SK-N-SH (cell line): ENCODE measurements at regions not wholly inside any gene's neighbourhood (a gene's known extent, or its start where the extent isn't known, plus 50 kb on each side); places are given as distances from the start of the nearest gene placed in this dataset.
A peak's percentile ranks its signal among the peaks of the same experiment; 100 is the strongest.

Experiments used
- CTCF ChIA-PET: fragments of 300-600, 350-600 bp; formaldehyde crosslinking; extraction: SDS; loops from one replicate; lab custom pipeline; 2021; lab: Yijun Ruan, JAX
- POLR2A ChIA-PET: fragments of 350-600 bp; sonication (Branson Sonifier 250); formaldehyde crosslinking; extraction: SDS; loops from one replicate; lab custom pipeline; 2020; ENCODE audit warnings: antibody characterized with exemption, inconsistent platforms; lab: Yijun Ruan, JAX
- DNase-seq: peaks from one replicate; pipeline ENCODE4 v3.0.0; 2012
- H2AFZ ChIP-seq: fragments of 200-600 bp; sonication (generic); 2 replicates; pipeline ENCODE4 v1.8.1; 2016; ENCODE audit warnings: antibody characterized with exemption, mild to moderate bottlenecking, low read depth
- H3F3A ChIP-seq: fragments of 200-600 bp; sonication (generic); replicated peaks from 2 replicates; pipeline ENCODE3; 2016; ENCODE audit warnings: antibody characterized with exemption, mild to moderate bottlenecking; ENCODE audit not compliant: insufficient read depth
- H3K27ac ChIP-seq, 2 experiments: fragments of 200-500 bp in 1 of 2; fragments of 200-600 bp in 1 of 2; sonication (Bioruptor generic) in 1 of 2; sonication (generic), shearing (Covaris generic) in 1 of 2; 2 replicates each; pipeline versions ENCODE4 v1.5.1 to v1.6.1; 2014 to 2016; ENCODE audit warnings: low read depth in 2 of 2, inconsistent platforms in 1 of 2, low read length in 1 of 2, mild to moderate bottlenecking in 1 of 2, mixed read lengths in 1 of 2
- H3K27me3 ChIP-seq: fragments of 200-600 bp; sonication (generic), shearing (Covaris generic); 2 replicates; pipeline ENCODE4 v1.6.1; 2016; ENCODE audit warnings: mixed run types; ENCODE audit not compliant: insufficient read depth
- H3K36me3 ChIP-seq, 2 experiments: fragments of 200-500 bp in 1 of 2; fragments of 200-600 bp in 1 of 2; sonication (Bioruptor generic) in 1 of 2; sonication (generic) in 1 of 2; replicated peaks in 1 of 2; 2 replicates each; pipeline versions ENCODE3 to v1.5.1; 2014 to 2016; ENCODE audit warnings: low read length in 1 of 2, mild to moderate bottlenecking in 1 of 2; ENCODE audit not compliant: insufficient read depth in 2 of 2, control insufficient read depth in 1 of 2
- H3K4me1 ChIP-seq, 2 experiments: fragments of 200-500 bp in 1 of 2; fragments of 200-600 bp in 1 of 2; sonication (Bioruptor generic) in 1 of 2; sonication (generic), shearing (Covaris generic) in 1 of 2; 2 replicates each; pipeline versions ENCODE4 v1.5.1 to v1.6.1; 2014 to 2016; ENCODE audit warnings: low read depth in 1 of 2, low read length in 1 of 2, mixed run types in 1 of 2; ENCODE audit not compliant: insufficient read depth in 2 of 2, control insufficient read depth in 1 of 2
- H3K4me2 ChIP-seq: fragments of 200-600 bp; sonication (generic), shearing (Covaris generic); 2 replicates; pipeline ENCODE4 v1.6.1; 2017; ENCODE audit warnings: mixed run types
- H3K4me3 ChIP-seq, 2 experiments: fragments of 200-500 bp in 1 of 2; fragments of 200-600 bp in 1 of 2; sonication (Bioruptor generic) in 1 of 2; sonication (generic), shearing (Covaris generic) in 1 of 2; 2 replicates each; pipeline versions ENCODE4 v1.5.1 to v1.8.1; 2014 to 2016; ENCODE audit warnings: low read depth in 2 of 2, inconsistent platforms in 1 of 2, low read length in 1 of 2, mild to moderate bottlenecking in 1 of 2, mixed read lengths in 1 of 2, moderate library complexity in 1 of 2
- H3K79me2 ChIP-seq: fragments of 200-600 bp; sonication (generic); 2 replicates; pipeline ENCODE4 v1.8.1; 2017; ENCODE audit warnings: mild to moderate bottlenecking; ENCODE audit not compliant: insufficient read depth
- H3K9ac ChIP-seq: fragments of 200-600 bp; sonication (generic); 2 replicates; pipeline ENCODE4 v1.6.1; 2017; ENCODE audit warnings: mixed run types
- H3K9me2 ChIP-seq: fragments of 200-600 bp; sonication (generic); 2 replicates; pipeline ENCODE4 v1.6.1; 2017; ENCODE audit warnings: mixed run types
- H3K9me3 ChIP-seq: fragments of 200-600 bp; sonication (generic); 2 replicates; pipeline ENCODE4 v1.6.1; 2017; ENCODE audit warnings: mixed run types, mild to moderate bottlenecking, moderate library complexity
- H4K20me1 ChIP-seq: fragments of 200-600 bp; sonication (generic); 2 replicates; pipeline ENCODE4 v1.6.1; 2017; ENCODE audit warnings: mild to moderate bottlenecking, mixed run types; ENCODE audit not compliant: insufficient read depth
- CHD2 ChIP-seq: fragments of 150-350 bp; IDR thresholded peaks from 2 replicates; pipeline ENCODE4 v1.6.1; 2018; ENCODE audit warnings: low read length; ENCODE audit not compliant: partially characterized antibody
- EZH2phosphoT487 ChIP-seq: fragments of 200-600 bp; sonication (generic); IDR thresholded peaks from 2 replicates; pipeline ENCODE4 v1.6.1; 2017; ENCODE audit warnings: low read depth, mixed run types, mild to moderate bottlenecking, antibody characterized with exemption, moderate library complexity, borderline replicate concordance
- FOSL2 ChIP-seq: IDR thresholded peaks from 2 replicates; pipeline ENCODE4 v1.4.0; 2012; ENCODE audit warnings: low read depth, mild to moderate bottlenecking, moderate library complexity, borderline replicate concordance
- FOXJ3 ChIP-seq: sonication (generic); formaldehyde crosslinking; IDR thresholded peaks from 2 replicates; pipeline ENCODE4 v1.5.1; 2020; ENCODE audit warnings: mild to moderate bottlenecking, missing genetic modification reagents
- JUND ChIP-seq: IDR thresholded peaks from 2 replicates; pipeline ENCODE4 v1.4.0; 2012
- MAX ChIP-seq: IDR thresholded peaks from 2 replicates; pipeline ENCODE4 v1.4.0; 2012; ENCODE audit warnings: low read depth
- MEF2A ChIP-seq: IDR thresholded peaks from 2 replicates; pipeline ENCODE4 v1.4.0; 2012; ENCODE audit warnings: low read depth, borderline replicate concordance
- NFIC ChIP-seq: IDR thresholded peaks from 2 replicates; pipeline ENCODE4 v1.4.0; 2012; ENCODE audit warnings: borderline replicate concordance
- POLR2AphosphoS5 ChIP-seq: IDR thresholded peaks from 2 replicates; pipeline ENCODE4 v1.6.1; 2012; ENCODE audit warnings: low read depth, low read length
- RCOR1 ChIP-seq: fragments of 150-350 bp; IDR thresholded peaks from 2 replicates; pipeline ENCODE4 v1.6.1; 2017; ENCODE audit warnings: antibody characterized with exemption, low read length
- RFX5 ChIP-seq: IDR thresholded peaks from 2 replicates; pipeline ENCODE4 v1.6.1; 2012; ENCODE audit warnings: mild to moderate bottlenecking, improper control_type of control experiment, low read length
- RXRA ChIP-seq: IDR thresholded peaks from 2 replicates; pipeline ENCODE4 v1.4.0; 2012; ENCODE audit warnings: low read depth, mild to moderate bottlenecking, borderline replicate concordance
- SIN3A ChIP-seq: IDR thresholded peaks from 2 replicates; pipeline ENCODE4 v1.6.1; 2012; ENCODE audit warnings: low read depth, mild to moderate bottlenecking, low read length, moderate library complexity, borderline replicate concordance
- TCF12 ChIP-seq: IDR thresholded peaks from 2 replicates; pipeline ENCODE4 v1.4.0; 2012
- YY1 ChIP-seq: IDR thresholded peaks from 2 replicates; pipeline ENCODE4 v1.4.0; 2012; ENCODE audit warnings: low read depth, mild to moderate bottlenecking
- WGBS: methylation state at CpG from one replicate; pipeline ENCODE4 v1.1.6; 2017; ENCODE audit warnings: low lambda C conversion rate; 5-methylcytosine and 5-hydroxymethylcytosine counted together
- TF ChIP-seq, protein P1 (sequence below): fragments of 150-350 bp; IDR thresholded peaks from 2 replicates; pipeline ENCODE4 v1.6.1; 2016; ENCODE audit warnings: mild to moderate bottlenecking, low read depth, low read length
- TF ChIP-seq, protein P2 (sequence below): IDR thresholded peaks from 2 replicates; pipeline ENCODE4 v1.6.1; 2012; ENCODE audit warnings: mild to moderate bottlenecking, low read depth, low read length, moderate library complexity
- TF ChIP-seq, protein P3 (sequence below): IDR thresholded peaks from 2 replicates; pipeline ENCODE4; 2012

DNA sequence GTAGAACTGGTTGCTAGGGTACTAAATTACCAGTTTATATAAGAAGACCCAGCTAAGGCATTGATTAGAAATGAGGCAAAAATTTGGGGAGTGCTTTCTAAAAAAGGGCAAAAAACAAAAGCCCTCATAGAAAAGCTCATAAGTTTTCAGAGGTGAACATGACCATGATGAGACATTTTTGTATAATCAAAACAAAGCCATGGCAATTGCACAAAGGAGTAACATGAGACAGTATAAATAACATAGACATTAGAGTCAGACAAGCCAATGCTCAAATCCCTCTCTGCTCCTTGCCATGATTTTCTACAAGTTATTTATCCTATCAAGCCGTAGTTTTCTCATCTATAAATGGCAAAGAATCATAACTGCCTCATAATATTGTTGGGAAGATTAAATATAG lies 112.2 kb upstream of the ADTRP start:
- DNase-seq = no peak
- POLR2A ChIA-PET = no interaction called here

More for the DNA sequence above, 112.2 kb upstream of the ADTRP start:
- Histone ChIP-seq H2AFZ (peak overlapping the region; percentile 59; the same call in 1 of the 2 replicates), H3F3A (peaks cover 9% of the 10 kb centered on the region), H4K20me1 (no peaks in the 10 kb centered on the region), H3K36me3 (no peaks in the 10 kb centered on the region), H3K4me1 (no peaks in the 10 kb centered on the region), H3K9me2 (no peaks in the 10 kb centered on the region), H3K9ac (no peak overlapping the region), H3K27ac (no peak overlapping the region), H3K27me3 (no peaks in the 10 kb centered on the region), H3K9me3 (no peaks in the 10 kb centered on the region), H3K4me2 (no peak overlapping the region), H3K79me2 (no peaks in the 10 kb centered on the region), H3K4me3 (no peak overlapping the region)
- CTCF ChIA-PET = no interaction called here
- WGBS = 50% methylated on average over 1 of the region's 1 CpG
- TF ChIP-seq YY1 (no peak), NFIC (no peak), JUND (no peak), MAX (no peak), RXRA (no peak), EZH2phosphoT487 (no peak), TCF12 (no peak), RFX5 (no peak), POLR2AphosphoS5 (no peak), CHD2 (no peak), RCOR1 (no peak), FOSL2 (no peak), MEF2A (no peak), SIN3A (no peak), FOXJ3 (CRISPR knock-in tag) (no peak)
- TF ChIP-seq, protein P1, sequence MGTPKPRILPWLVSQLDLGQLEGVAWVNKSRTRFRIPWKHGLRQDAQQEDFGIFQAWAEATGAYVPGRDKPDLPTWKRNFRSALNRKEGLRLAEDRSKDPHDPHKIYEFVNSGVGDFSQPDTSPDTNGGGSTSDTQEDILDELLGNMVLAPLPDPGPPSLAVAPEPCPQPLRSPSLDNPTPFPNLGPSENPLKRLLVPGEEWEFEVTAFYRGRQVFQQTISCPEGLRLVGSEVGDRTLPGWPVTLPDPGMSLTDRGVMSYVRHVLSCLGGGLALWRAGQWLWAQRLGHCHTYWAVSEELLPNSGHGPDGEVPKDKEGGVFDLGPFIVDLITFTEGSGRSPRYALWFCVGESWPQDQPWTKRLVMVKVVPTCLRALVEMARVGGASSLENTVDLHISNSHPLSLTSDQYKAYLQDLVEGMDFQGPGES = no peak
- TF ChIP-seq, protein P2, sequence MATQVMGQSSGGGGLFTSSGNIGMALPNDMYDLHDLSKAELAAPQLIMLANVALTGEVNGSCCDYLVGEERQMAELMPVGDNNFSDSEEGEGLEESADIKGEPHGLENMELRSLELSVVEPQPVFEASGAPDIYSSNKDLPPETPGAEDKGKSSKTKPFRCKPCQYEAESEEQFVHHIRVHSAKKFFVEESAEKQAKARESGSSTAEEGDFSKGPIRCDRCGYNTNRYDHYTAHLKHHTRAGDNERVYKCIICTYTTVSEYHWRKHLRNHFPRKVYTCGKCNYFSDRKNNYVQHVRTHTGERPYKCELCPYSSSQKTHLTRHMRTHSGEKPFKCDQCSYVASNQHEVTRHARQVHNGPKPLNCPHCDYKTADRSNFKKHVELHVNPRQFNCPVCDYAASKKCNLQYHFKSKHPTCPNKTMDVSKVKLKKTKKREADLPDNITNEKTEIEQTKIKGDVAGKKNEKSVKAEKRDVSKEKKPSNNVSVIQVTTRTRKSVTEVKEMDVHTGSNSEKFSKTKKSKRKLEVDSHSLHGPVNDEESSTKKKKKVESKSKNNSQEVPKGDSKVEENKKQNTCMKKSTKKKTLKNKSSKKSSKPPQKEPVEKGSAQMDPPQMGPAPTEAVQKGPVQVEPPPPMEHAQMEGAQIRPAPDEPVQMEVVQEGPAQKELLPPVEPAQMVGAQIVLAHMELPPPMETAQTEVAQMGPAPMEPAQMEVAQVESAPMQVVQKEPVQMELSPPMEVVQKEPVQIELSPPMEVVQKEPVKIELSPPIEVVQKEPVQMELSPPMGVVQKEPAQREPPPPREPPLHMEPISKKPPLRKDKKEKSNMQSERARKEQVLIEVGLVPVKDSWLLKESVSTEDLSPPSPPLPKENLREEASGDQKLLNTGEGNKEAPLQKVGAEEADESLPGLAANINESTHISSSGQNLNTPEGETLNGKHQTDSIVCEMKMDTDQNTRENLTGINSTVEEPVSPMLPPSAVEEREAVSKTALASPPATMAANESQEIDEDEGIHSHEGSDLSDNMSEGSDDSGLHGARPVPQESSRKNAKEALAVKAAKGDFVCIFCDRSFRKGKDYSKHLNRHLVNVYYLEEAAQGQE = no peak
- TF ChIP-seq, protein P3, sequence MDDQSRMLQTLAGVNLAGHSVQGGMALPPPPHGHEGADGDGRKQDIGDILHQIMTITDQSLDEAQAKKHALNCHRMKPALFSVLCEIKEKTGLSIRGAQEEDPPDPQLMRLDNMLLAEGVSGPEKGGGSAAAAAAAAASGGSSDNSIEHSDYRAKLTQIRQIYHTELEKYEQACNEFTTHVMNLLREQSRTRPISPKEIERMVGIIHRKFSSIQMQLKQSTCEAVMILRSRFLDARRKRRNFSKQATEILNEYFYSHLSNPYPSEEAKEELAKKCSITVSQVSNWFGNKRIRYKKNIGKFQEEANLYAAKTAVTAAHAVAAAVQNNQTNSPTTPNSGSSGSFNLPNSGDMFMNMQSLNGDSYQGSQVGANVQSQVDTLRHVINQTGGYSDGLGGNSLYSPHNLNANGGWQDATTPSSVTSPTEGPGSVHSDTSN = no peak
